Panc1 (cell line): ENCODE measurements at regions not wholly inside any gene's neighbourhood (a gene's known extent, or its start where the extent isn't known, plus 50 kb on each side); places are given as distances from the start of the nearest gene placed in this dataset.

ENCODE experiments used
- ATAC-seq: fragments of 200-7000 bp; cut with Tn5 transposase; 2 replicates; pipeline ENCODE4 v1.9.1; 2020; ENCODE audit warnings: mild to moderate bottlenecking, moderate library complexity
- BruUV-seq: library from RNA; stranded (reverse); fragments of 400-500 nt; replicated peaks from 2 replicates; lab custom pipeline; 2021; lab: Mats Ljungman, UMichigan
- CTCF ChIA-PET: fragments of 300-600 bp; sonication (Branson Sonifier 250); formaldehyde crosslinking; loops from one replicate; lab custom pipeline; 2022; ENCODE audit warnings: antibody characterized with exemption; lab: Charles Lee
- POLR2A ChIA-PET: fragments of 300-600 bp; sonication (Branson Sonifier 250); formaldehyde crosslinking; loops from one replicate; lab custom pipeline; 2022; ENCODE audit warnings: antibody characterized with exemption; lab: Charles Lee
- DNase-seq: peaks from one replicate; pipeline ENCODE4 v3.0.0-alpha.2; 2010; ENCODE audit warnings: low read depth, low spot score
- H3K27ac ChIP-seq: 2 replicates; pipeline ENCODE4 v1.5.1; 2011; ENCODE audit warnings: mild to moderate bottlenecking, low read length, inconsistent platforms
- H3K27me3 ChIP-seq: fragments of 200-500 bp; sonication (Bioruptor generic); 2 replicates; pipeline ENCODE4 v1.6.0; 2014; ENCODE audit warnings: low read length, inconsistent platforms; ENCODE audit not compliant: control insufficient read depth, insufficient read depth
- H3K36me3 ChIP-seq: fragments of 200-500 bp; sonication (Bioruptor generic); 2 replicates; pipeline ENCODE4 v1.5.1; 2014; ENCODE audit warnings: inconsistent platforms, mild to moderate bottlenecking, low read length, moderate library complexity; ENCODE audit not compliant: control insufficient read depth, insufficient read depth
- H3K4me1 ChIP-seq: 2 replicates; pipeline ENCODE4 v1.5.1; 2011; ENCODE audit warnings: inconsistent platforms, mild to moderate bottlenecking, low read length, moderate library complexity; ENCODE audit not compliant: control insufficient read depth, insufficient read depth
- H3K4me3 ChIP-seq, 2 experiments: 2 replicates each; pipeline ENCODE4 v1.5.1; 2011 to 2012; ENCODE audit warnings: low read depth in 2 of 2, low read length in 2 of 2, mild to moderate bottlenecking in 2 of 2, inconsistent platforms in 1 of 2, moderate library complexity in 1 of 2
- H3K9me3 ChIP-seq: fragments of 200-500 bp; sonication (Bioruptor generic); 2 replicates; pipeline ENCODE4 v1.5.1; 2014; ENCODE audit warnings: low read depth, mild to moderate bottlenecking, inconsistent platforms, low read length, moderate library complexity; ENCODE audit not compliant: control insufficient read depth, insufficient read depth
- POLR2AphosphoS5 ChIP-seq: IDR thresholded peaks from 2 replicates; pipeline ENCODE4 v1.6.1; 2012; ENCODE audit warnings: mild to moderate bottlenecking, low read depth, low read length, moderate library complexity
- SIN3A ChIP-seq: IDR thresholded peaks from 2 replicates; pipeline ENCODE4 v1.6.1; 2012; ENCODE audit warnings: low read depth, mild to moderate bottlenecking, low read length, moderate library complexity, borderline replicate concordance; ENCODE audit not compliant: insufficient read depth
- TCF7L2 ChIP-seq: IDR thresholded peaks from 2 replicates; pipeline ENCODE4 v1.6.1; 2011; ENCODE audit warnings: mild to moderate bottlenecking, low read depth, low read length, inconsistent platforms
- in situ Hi-C: cut with HindIII; loops from 2 replicates; pipeline ENCODE4 v1.10.0; 2016; ENCODE audit warnings: low sequenced_read_pairs, low pct_unique_long_range_greater_than_20kb
- intact Hi-C: fragments of 100-400 bp; cut with micrococcal nuclease; formaldehyde crosslinking; loops from one replicate; pipeline ENCODE4 v1.10.0; 2022; ENCODE audit not compliant: unreplicated experiment
- TF ChIP-seq, protein P1 (sequence below): fragments of 450-650 bp; IDR thresholded peaks from 2 replicates; pipeline ENCODE4 v1.5.1; 2017; ENCODE audit warnings: mild to moderate bottlenecking
- TF ChIP-seq, protein P2 (sequence below), 2 experiments: IDR thresholded peaks; 2 replicates each; pipeline ENCODE4 v1.6.1; 2011 to 2012; ENCODE audit warnings: low read depth in 2 of 2, control low read depth in 1 of 2, low read length in 1 of 2, mild to moderate bottlenecking in 1 of 2, moderate library complexity in 1 of 2; ENCODE audit not compliant: insufficient read depth in 1 of 2

DNA sequence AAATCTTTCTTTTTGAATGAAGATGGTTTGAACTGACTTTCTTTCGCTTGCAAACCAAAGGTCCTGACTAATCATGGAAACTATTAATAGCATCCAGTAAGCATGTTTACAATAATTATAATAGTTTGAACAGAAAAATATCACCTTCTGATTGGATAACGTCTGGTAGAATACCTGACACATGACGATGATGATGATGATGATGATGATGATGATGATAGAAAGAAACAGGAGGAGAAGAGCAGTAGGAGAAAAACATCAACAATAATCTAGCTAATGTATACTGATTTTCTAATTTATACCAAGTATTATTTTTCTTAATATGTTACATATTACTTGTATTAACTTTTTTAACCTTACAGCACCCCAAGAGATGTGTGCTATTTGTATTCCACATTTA is 157.5 kb upstream of the SPRY2 start:
- DNase-seq (no peak), ATAC-seq (no peak)
- Histone ChIP-seq H3K27me3 (no peaks in the 10 kb centered on the region), H3K9me3 (no peaks in the 10 kb centered on the region), H3K4me1 (no peaks in the 10 kb centered on the region), H3K36me3 (no peaks in the 10 kb centered on the region), H3K27ac (no peak overlapping the region), H3K4me3 (no peak overlapping the region)
- no peak for TF ChIP-seq SIN3A
- no peak for TF ChIP-seq POLR2AphosphoS5
- TF ChIP-seq, protein P1, sequence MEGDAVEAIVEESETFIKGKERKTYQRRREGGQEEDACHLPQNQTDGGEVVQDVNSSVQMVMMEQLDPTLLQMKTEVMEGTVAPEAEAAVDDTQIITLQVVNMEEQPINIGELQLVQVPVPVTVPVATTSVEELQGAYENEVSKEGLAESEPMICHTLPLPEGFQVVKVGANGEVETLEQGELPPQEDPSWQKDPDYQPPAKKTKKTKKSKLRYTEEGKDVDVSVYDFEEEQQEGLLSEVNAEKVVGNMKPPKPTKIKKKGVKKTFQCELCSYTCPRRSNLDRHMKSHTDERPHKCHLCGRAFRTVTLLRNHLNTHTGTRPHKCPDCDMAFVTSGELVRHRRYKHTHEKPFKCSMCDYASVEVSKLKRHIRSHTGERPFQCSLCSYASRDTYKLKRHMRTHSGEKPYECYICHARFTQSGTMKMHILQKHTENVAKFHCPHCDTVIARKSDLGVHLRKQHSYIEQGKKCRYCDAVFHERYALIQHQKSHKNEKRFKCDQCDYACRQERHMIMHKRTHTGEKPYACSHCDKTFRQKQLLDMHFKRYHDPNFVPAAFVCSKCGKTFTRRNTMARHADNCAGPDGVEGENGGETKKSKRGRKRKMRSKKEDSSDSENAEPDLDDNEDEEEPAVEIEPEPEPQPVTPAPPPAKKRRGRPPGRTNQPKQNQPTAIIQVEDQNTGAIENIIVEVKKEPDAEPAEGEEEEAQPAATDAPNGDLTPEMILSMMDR, result no peak
- TF ChIP-seq TCF7L2, result no peak
- TF ChIP-seq, protein P2, sequence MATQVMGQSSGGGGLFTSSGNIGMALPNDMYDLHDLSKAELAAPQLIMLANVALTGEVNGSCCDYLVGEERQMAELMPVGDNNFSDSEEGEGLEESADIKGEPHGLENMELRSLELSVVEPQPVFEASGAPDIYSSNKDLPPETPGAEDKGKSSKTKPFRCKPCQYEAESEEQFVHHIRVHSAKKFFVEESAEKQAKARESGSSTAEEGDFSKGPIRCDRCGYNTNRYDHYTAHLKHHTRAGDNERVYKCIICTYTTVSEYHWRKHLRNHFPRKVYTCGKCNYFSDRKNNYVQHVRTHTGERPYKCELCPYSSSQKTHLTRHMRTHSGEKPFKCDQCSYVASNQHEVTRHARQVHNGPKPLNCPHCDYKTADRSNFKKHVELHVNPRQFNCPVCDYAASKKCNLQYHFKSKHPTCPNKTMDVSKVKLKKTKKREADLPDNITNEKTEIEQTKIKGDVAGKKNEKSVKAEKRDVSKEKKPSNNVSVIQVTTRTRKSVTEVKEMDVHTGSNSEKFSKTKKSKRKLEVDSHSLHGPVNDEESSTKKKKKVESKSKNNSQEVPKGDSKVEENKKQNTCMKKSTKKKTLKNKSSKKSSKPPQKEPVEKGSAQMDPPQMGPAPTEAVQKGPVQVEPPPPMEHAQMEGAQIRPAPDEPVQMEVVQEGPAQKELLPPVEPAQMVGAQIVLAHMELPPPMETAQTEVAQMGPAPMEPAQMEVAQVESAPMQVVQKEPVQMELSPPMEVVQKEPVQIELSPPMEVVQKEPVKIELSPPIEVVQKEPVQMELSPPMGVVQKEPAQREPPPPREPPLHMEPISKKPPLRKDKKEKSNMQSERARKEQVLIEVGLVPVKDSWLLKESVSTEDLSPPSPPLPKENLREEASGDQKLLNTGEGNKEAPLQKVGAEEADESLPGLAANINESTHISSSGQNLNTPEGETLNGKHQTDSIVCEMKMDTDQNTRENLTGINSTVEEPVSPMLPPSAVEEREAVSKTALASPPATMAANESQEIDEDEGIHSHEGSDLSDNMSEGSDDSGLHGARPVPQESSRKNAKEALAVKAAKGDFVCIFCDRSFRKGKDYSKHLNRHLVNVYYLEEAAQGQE (IDR thresholded peaks at IDR 0.05; ENCODE audit: insufficient read depth in 1 of 2, low read depth in 2 of 2, low read length in 1 of 2), result no peak
- in situ Hi-C loops (no loop called here), intact Hi-C loops (no loop called here)
- BruUV-seq, result no TSS peak
- POLR2A ChIA-PET, result no interaction called here
- CTCF ChIA-PET, result no interaction called here

DNA sequence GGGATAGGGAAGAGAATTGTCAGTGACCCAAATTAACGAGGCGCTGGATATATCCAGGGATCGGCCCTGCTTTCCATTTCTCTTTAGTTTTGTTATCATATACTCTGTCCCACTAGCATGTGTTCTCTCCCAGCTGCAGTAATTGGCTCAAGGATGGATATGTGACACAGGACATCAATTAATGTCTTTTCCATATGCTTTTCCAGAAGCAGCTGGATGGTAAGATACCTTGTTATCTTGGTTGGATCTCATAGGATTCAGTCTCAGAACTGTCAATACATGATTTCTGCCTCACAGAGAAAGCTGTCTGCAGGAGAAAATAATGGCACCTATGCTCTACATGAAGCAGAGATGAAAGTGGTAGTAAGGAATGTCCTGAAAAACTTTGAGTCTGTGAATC is 157.1 kb upstream of the SPRY2 start:
- in situ Hi-C loops (no loop called here), intact Hi-C loops (no loop called here)
- ChIA-PET POLR2A (no interaction called here), CTCF (no interaction called here)
- Histone ChIP-seq H3K4me1 (no peaks in the 10 kb centered on the region), H3K27me3 (no peaks in the 10 kb centered on the region), H3K9me3 (no peaks in the 10 kb centered on the region), H3K4me3 (no peak overlapping the region), H3K27ac (no peak overlapping the region), H3K36me3 (no peaks in the 10 kb centered on the region)
- ATAC-seq (no peak), DNase-seq (no peak)
- BruUV-seq, result no TSS peak
- TF ChIP-seq SIN3A (no peak), POLR2AphosphoS5 (no peak), TCF7L2 (no peak)
- TF ChIP-seq, protein P2 (IDR thresholded peaks at IDR 0.05; ENCODE audit: insufficient read depth in 1 of 2, low read depth in 2 of 2, low read length in 1 of 2), result no peak
- TF ChIP-seq, protein P1, result no peak
